ENCODE measurements at regions not wholly inside any gene's neighbourhood (a gene's known extent, or its start where the extent isn't known, plus 50 kb on each side); places are given as distances from the start of the nearest gene placed in this dataset.

GRCh38 chr9:18423791-18424531 is 50.0 kb upstream of the ADAMTSL1 start:
- DNase-seq (ENCODE audit: low read depth) = peak; percentile 38

More at GRCh38 chr9:18423791-18424531, 50.0 kb upstream of the ADAMTSL1 start:
- H3K4me3 ChIP-seq (ENCODE audit: low read depth, low read length) = no peak overlapping the region
- no peak for TF ChIP-seq CTCF (conservative IDR thresholded peaks at IDR 0.05; ENCODE audit: low read depth, low read length)

Measured in epithelial cell of proximal tubule (primary cell).